HG03095 (cell line): ENCODE measurements at regions not wholly inside any gene's neighbourhood (a gene's known extent, or its start where the extent isn't known, plus 50 kb on each side); places are given as distances from the start of the nearest gene placed in this dataset.

Source experiments
- ATAC-seq: cut with Tn5 transposase; IDR thresholded peaks from one replicate; pipeline ENCODE4 v1.9.1; 2021; ENCODE audit warnings: moderate library complexity; ENCODE audit not compliant: unreplicated experiment

DNA sequence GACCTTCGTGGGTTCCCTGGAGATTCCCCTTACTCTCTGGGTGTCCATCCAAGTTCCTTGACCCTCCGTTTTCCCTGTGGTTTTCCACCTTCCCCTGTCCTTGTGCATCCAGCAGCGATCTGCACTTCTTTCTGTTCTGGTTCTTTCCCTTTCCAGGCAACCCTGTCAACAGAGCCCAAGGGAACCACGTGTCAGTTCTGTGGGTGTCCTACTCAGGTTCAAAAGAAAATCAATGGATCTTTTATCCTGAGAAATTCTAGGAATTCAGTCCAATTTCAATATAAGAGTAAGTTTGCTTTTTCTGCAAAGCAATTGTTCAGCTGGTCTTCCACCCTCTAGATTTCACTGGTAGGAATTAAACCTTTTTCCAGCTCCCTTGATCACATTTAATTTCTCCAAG is 1394.8 kb upstream of the SLC10A2 start:
- ATAC-seq, result no peak

DNA sequence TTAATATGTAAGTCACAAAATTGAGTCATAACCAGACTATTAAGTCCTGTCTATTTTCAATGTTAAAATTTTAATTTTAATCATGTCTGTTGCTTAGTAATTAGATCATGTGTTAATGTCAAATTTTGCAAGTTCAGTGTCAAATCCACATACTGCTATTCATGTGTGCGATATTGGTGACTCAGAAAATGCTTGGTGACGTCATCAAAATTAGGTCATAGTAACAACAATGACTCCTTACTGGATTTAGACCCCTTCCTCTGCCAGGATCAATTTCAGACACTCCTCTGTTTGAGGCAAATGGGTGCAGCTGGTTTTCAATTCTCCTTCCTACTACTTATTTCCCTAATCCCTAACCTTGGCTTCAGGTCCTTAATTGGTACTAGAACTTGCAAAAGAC is 1394.3 kb upstream of the SLC10A2 start:
- no peak for ATAC-seq

DNA sequence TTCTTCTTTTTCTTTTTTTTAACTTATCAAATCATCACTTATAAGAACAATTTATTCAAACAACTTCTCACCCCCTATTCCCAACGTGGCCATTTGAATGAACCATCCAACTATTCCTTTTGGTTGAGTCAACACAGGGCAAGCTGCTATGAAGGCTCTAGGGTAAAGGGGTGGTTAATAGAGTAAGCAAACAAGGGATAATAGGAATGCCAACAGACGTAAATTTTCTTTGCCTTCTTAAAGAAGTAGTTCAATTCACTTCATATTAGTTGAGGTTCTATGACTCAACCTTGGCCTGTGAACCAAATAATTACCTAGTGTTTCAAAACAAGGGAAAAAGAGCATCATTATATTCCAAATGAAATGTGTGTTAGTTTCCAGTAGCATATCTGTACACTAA is 1383.8 kb upstream of the SLC10A2 start:
- no peak for ATAC-seq

DNA sequence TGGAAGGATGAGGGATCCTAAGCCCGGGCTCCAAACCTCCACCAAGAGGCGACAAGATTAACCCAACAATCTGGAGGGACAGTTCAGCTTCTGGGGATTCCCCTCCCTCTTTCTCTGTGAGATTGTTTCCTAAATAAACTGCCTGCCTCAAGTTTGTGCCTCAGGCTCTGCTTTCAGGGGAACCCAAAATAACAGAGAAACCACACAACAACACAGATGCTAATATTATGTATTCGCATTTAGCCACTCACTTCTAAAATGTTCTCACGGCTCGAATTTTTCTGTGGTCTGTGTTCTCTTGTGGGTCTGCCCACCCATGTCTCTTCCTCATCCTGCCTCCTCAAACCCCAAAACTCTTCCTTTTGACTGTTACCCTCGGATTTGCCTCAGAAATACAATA is 1381.1 kb upstream of the SLC10A2 start:
- ATAC-seq, result no peak

DNA sequence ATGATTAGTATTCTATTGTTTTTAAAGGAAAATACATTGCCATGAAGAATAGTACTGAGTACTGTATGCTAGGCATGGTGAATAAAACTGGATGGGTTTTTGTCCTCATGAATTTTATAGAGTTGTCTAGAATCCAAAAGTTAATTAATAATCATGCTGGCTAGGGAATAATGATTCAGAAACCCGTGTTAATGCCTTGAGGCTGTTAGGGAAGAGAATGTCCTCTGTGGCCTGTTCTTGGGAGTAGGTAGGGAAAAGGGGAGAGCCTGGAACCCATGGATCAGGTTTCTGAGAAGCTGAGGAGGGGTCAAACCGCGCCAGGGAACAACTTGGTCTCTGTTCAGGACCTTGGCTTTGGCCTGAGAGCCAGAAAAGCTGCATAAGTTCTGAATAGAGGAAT is 1376.3 kb upstream of the SLC10A2 start:
- ATAC-seq, result no peak

DNA sequence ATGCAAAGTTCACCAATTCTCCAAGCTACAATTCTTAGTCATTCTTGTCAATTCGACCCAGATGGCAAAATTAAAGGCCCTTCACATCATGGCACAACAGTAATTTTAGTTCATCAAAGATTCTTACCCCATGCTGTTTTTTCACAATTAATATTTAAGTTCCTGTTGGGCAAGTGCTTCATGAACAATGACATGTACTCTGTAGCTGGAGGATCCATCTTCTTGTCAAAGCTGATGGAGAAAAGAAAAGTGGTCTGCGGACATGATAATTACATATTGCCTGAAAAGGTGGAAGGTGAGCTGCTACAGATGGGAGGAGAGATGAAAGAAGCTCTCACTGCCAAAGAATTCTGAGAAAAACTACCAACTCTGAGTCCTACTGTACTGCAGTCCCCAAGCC is 1370.3 kb upstream of the SLC10A2 start:
- no peak for ATAC-seq

DNA sequence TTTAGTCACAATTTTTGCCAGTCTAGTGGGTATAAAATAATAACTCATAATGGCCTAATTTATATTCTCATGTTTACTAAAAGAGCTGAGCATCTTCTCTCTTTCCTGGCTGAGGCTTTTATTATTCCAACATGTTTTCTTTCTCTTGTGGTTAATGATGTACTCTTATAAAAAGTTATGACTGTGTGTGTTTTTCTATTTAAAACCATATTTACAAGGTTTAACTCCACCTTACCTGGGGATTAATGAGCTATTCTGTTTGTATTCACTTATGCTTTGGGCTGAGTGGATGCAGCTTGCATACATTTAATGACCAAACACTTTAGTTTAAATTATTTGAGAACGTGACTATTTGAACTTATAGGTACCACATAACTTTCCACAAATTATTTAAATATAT is 1365.7 kb upstream of the SLC10A2 start:
- ATAC-seq, result no peak

DNA sequence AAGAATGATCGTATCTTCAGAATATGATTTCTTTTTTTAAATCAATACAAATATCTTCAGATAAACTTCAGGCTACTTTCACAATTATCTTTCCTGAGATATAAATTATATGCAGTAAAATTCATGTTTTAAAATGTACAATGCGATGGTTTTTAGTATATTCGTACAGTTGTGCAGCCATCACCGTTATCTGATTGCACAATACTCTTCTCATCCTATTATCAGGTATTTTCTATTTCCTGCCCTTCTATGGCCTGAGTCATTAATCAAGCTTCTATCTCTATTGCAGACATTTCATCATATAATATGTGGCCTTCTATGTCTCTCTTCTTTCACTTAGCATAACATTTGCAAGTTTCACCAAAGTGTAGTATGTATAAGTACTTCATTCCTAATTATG is 1360.2 kb upstream of the SLC10A2 start:
- no peak for ATAC-seq

DNA sequence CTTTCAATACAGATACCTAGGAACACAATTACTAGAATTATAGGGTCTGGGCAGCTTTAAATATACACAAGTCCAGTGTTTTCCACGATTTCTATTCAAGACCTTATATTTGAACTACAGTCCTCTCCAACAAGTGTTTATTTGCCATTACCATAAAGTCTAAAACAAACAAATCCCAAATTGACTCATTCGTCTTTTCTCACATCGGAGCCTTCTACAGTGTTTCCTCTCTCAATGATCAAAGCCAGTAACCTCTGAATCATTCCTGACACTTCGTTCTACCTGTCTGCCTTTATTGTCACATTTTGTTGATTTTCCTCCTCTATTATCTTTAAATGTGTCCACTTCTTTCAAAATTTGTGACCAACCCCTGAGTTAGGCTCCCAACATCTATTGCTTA is 1356.5 kb upstream of the SLC10A2 start:
- ATAC-seq, result no peak

DNA sequence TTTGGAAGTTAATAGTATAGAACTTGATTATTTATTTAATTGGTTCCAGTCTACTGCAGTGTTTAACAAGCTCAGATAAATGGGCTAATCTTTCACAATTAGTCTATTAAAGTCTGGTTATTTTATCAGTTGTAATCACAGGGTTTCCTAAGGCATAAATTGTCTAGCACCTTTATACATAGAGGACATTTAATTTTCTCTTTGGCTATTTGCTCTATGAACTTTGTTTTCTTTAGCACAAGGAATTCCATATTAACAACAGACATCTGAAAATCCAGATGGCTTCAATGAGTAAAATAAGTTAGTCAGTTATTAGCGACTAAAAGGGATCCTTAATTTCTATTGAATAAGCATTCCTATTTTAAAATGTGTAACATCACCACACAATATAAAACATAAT is 1350.8 kb upstream of the SLC10A2 start:
- ATAC-seq, result no peak

DNA sequence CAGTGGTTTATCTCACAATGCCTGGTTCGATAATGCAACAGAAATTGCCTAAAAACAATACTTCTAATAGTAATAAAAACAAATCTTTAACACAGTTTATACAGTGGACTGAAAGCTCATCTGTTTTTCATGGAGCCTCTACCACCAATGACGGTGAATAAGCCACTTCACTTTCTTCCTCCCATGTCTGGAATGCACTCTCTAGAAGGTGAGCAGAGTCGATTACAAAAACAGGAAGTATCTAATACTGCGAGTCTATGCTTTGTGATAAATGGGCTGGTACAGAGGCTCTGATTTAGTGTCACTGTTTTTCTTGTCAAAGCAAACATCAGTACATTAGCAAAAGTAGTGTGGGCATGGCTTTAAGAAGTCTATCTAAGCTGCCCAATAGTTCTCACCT is 1348.6 kb upstream of the SLC10A2 start:
- ATAC-seq, result no peak

DNA sequence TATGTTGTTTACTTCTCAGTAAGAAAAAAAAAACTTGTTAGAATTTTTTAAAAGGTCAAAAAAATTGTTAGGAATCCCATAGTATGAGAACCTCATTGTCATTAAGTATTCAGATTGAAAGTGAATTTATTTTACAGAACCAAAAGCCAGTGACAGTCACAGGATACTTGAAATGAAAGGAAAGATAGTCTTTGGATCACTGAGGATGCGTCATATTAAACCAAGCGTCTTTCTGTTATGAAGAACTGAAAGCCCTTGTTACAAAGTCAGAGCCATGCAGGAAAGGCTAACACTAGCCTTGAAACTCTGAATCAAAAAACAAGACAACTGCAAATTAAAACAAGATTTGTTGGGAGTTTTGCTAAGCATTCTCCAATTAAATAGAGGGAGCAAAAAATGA is 1348.0 kb upstream of the SLC10A2 start:
- no peak for ATAC-seq

DNA sequence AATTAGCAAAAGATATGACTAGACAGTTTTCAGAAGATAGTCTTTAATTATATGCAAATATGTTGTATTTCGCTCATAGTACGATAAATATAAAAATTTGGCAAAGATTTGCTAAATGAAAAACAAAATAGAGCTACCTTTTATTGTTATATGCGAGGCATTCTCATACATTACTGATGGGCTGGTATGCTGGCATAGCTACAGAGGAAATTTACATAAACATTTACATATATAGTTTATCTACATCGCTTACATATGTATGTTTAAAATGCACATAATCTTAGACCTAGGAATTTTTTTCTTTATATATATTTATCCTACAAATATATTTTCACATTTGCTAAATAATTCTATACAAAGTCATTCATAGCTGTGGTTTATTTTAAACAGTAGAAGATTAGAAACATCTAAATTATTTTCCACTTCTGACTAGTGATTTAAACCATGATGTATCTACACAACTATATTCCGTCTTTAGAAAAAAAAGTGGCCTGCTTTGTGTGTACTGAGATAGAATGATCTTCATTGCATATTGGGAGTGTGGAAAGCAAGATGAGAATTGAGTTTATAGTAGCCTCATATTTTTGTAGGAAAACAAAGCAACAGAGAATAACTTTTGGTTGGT is 1345.0 kb upstream of the SLC10A2 start:
- no peak for ATAC-seq

DNA sequence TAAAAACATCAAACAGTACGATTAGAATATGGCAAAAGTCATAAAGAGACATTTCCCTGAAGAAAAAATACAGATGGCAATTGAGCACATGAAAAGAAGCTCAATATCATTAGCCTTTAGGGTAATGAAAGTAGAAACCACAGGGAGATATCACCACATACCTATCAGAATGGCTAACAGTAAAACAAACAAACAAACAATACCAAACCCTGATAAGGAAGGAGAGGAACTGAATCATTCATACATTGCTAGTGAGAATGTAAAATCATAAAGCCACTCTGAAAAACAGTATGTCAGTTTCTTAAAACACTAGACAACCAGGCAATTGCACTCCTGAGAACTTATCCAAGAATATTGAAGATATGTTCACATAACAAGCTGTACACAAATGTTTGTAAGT is 1342.5 kb upstream of the SLC10A2 start:
- ATAC-seq, result no peak

DNA sequence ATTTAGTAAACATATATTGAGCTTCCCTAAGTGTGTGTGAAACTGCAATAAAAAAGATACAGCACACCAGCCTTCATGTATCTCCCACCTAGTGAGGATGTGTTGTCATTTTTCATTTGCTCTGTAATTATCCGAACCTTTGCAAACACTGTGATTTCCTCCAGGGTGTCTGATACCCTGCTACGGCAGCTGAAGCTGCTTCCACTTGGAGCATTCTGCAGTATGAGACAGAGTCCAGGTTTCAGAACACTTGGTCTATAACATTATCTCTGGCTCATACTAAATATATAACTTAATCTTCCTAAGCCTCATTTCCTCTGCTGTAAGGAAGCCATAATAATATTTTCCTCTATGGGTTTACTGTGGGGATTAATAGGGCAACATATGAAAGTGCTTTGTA is 1338.1 kb upstream of the SLC10A2 start:
- no peak for ATAC-seq

DNA sequence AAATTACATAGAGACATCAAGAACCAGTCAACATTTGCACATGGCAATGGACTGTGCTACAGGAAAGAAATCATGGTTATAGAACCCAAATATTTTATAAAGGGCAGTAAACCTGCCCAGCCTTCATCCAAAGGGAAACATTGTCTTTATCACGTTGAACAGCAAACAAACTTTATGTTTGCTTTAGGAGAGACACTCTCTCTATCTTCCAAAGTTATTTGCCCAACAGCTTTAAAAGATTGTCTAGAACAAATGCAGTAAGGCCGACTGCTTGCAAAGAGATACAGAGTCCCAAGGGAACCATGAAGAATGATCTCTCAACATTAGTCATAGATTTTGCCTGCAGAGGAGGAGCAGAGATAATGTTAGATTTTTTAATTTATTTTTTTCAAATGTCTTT is 1323.5 kb upstream of the SLC10A2 start:
- ATAC-seq, result no peak

DNA sequence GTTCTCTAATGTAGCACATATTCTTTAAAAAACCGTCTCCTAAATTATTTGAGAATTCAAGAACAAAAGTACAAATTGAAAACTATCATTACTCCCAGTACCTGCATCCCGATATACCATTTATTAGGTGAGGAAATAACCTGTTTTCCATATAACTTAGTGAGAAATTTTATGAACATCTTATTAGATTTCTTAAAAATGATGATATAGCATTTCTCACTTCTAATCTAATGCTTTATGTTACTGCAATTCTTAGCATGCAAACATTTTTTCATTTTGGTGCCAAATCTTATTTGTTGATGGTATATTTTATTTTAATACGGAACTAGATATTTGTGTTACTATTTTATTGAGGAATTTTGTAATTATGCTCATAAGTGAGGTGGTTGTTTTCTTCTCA is 1321.3 kb upstream of the SLC10A2 start:
- ATAC-seq, result no peak

DNA sequence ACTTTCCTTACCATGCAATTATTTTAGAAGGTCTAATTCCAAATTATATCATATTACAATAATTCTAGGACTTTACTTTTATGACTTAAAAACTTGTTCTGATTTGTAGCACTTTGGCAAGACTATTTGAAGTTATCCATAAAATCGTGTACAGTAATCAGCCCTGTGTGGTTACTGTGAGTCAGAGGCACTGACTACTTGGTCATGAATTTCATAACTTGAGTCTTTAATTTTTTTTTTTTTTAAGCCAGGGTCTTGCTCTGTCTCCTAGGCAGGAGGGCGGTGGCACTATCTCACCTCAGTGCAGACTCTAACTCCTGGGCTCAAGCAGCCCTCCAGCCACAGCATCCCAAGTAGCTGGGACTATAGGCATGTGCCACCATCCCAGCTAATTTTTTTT is 1319.2 kb upstream of the SLC10A2 start:
- ATAC-seq, result no peak

DNA sequence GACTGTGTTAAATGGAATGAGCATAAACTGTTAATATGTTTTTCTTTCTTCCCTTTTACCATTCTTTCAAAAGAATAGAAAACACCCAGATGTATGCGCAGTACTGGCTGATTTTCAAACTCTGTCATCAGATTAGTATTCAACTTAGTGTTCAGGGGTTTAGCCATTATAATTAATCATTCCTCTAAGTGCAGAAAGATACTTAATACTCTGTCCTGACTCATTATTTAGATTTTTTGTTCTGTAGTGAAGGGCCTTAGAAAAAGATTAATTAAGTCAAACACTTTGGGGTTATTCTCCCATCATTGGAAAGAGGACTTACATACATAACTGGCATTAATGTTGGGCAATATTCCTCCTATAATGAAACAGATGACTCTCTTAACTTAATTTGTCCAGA is 1316.7 kb upstream of the SLC10A2 start:
- no peak for ATAC-seq

DNA sequence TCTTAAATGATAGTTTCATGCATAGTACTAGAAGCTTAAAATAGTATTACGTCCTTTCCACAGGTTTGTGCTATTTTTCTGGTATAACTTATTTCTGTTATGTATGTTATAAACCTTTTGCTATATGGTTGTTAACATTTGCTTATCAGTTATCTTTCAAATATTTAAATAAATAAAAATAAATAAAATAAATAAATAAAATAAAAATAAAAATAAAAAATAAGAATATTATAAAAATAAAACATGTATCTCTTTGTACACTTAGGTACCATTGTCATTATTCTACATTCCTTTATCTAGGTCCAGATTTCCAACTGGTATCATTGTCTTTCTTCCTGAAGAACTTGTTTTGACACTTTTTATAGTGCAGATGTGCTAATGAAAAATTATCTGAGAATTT is 1310.4 kb upstream of the SLC10A2 start:
- ATAC-seq, result no peak

DNA sequence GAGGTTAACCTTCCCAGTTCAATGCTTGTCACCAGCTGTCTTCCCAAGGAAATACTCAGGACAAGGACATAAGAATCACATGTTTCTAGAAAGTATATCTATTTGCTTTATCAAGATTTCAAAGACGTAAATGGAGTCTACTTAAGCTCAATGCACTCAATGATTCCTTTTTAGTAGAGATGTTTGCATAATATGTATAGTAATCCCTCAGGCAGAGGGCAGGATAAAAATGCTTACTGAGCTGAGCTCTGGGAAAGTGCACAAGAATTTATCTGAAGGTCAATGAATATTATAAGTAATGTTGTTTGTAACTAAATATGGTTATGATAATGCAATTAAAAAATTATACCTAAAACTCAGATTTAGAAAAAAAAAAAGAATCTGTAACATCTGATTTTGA is 1309.4 kb upstream of the SLC10A2 start:
- no peak for ATAC-seq

DNA sequence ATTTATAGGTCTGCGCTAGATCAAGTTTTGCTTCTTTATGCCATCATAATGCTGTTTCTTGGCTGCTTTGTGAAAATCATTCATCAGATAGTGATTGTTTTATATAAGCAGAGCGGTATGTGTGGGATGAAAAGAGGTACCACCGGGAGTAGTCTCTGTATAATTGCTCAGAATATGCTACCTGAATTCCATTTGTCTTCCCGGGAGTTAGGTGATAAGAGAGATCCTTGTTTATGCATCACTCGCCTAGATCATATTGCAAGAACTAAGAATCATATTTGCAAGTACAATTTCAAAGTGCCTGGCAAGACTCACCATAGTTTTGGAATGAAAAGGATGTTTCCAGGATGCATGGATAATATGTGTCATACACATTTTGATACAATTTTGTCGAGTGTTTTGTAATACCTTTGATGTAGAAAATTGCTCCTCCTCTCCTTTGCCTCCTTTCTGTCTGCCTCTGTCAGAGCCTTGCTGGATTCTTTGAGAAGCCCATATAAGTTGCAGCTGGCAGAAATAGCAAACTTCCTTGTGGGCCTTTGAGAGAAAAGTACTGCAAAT is 1306.0 kb upstream of the SLC10A2 start:
- no peak for ATAC-seq

DNA sequence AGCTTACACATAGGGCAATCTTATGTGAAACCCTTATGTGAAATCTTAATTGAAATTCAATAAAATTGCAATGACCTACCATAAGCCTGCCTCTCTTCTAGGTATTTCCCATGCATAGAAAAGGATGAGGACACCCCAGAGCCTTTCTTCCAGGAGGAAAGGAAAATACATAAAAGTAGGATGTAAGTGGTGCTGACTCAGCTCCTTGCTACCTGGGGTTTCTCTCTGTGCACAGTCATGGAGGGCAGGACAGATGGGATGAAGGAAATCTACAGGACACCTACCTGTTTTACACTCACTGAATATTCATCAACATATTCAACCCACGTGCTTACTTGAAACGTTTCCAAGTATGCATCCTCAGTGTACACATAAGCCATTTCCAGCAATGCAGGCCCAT is 1299.2 kb upstream of the SLC10A2 start:
- ATAC-seq, result no peak
